GOT3 (cell line): ENCODE measurements at regions not wholly inside any gene's neighbourhood (a gene's known extent, or its start where the extent isn't known, plus 50 kb on each side); places are given as distances from the start of the nearest gene placed in this dataset.
"Not testable (repeated sequence)": the region's sequence is repeated elsewhere in the genome, so short reads cannot be mapped to it uniquely, and the experiment has no call there.

Experiments used
- DNase-seq: peaks from one replicate; lab custom pipeline; 2025; ENCODE audit warnings: mixed read lengths; lab: John Stamatoyannopoulos, UW

DNA sequence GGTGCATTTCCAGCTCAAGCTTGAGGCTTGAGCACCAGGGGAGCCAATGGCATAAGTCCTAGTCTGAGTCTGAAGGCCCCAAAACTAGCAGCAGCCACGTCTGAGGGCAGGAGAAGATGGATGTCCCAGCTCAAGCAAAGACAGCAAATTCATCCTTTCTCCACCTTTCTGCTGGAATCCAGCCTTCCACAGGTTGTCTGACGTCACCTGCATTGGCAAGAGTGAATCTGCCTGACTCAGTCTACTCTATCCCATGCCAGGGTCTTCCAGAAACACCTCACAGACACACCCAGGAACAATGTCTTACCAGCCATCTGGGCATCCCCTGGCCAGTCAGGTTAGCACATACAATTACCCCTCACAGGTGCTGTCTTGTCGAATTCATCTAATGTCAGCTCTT is 76.2 kb upstream of the SOX11 start:
- DNase-seq = no peak

DNA sequence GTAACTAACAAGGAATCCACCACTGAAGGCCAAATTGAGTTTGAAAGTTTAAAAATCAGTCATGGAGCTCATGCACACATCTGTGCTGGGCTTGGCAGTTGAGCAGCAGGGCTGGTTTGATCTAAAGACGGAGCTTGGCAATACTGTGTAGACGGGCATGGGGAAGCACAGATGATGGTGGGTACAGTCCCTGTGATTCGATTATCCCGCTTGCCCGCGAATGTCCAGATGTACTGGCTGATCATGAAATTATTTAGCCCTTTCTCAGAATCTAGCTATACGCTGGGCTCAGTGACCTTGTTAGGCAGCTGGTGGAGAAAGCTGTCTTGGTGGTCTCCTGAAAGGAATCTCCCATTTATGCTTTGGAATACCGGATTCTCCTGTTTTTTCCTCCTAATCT is 74.8 kb upstream of the SOX11 start:
- DNase-seq = no peak

- no peak for DNase-seq
Observed at GRCh38 chr2:5617796-5618195, 74.4 kb upstream of the SOX11 start.

DNA sequence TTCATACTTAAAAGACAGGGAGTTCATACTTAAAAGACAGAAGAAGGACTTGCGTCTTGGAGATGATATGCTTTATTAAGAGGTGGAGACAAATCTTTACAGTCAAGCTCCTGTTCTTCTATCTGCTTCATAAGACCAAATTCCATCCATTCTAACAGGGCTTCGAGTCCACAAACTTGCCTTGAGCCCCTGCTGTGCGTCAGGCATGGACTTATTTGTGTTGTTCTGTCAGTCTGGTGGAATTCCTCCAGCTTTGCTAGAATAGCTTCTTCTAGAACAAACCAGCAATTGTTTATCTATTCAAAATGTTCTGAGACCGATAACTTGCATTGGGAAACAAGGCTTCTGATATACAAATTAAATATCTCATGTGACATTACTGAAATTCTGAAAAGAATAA is 73.9 kb upstream of the SOX11 start:
- no peak for DNase-seq

- not testable (repeated sequence) for DNase-seq
Observed at GRCh38 chr2:5625556-5626065, 66.6 kb upstream of the SOX11 start.

DNA sequence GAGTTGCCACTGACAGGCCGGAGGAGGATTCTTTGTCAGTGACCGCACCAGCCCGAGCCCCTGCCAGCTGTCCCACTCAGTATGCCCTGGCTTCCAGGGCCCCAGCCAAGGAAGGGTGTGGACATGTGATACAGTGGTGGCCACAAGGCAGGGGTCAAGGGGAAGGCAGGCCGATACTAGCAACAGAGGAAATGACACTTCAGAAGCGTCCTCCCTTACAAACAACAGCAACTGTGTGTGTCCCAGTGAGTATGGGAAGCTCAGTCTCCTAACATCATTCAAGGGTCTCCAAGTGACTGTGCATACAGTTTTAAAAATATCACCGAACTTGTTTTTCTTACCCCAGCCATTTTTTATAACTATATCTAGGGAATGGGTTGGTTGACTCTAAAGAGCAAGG is 63.7 kb upstream of the SOX11 start:
- DNase-seq = not testable (repeated sequence)

- DNase-seq = not testable (repeated sequence)
Observed at GRCh38 chr2:5629510-5629909, 62.7 kb upstream of the SOX11 start.

- not testable (repeated sequence) for DNase-seq
Observed at GRCh38 chr2:5637051-5637450, 55.1 kb upstream of the SOX11 start.
